HG03103 (cell line): ENCODE measurements at regions not wholly inside any gene's neighbourhood (a gene's known extent, or its start where the extent isn't known, plus 50 kb on each side); places are given as distances from the start of the nearest gene placed in this dataset.
A peak's percentile ranks its signal among the peaks of the same experiment; 100 is the strongest.
"Not testable (repeated sequence)": the region's sequence is repeated elsewhere in the genome, so short reads cannot be mapped to it uniquely, and the experiment has no call there.

Source experiments
- ATAC-seq: cut with Tn5 transposase; IDR thresholded peaks from one replicate; pipeline ENCODE4 v1.9.1; 2021; ENCODE audit warnings: low read depth; ENCODE audit not compliant: unreplicated experiment

DNA sequence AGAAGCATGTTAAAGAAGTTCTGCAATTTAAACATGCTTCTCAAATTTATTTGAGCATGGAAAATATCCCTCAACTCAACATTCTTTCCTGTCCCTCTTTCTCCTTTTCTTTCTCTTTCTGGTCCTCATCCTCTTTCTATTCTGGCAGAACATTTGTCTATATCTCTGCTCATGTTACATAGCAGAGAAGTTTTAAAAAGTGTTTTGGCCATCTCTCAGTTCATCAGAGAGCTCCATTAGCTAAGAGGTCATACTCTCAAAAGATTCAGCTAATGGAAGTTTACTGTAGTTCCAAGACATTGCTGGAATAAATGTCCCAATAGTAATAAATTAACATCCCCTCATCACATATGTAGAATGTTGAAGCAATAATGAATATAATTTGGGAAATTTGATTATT lies 53.5 kb downstream of the XCL2 start:
- ATAC-seq: no peak

GRCh38 chr1:168488138-168488537 lies 55.7 kb downstream of the XCL2 start:
- ATAC-seq: no peak

- ATAC-seq: not testable (repeated sequence)
These were observed 57.0 kb downstream of the XCL2 start for GRCh38 chr1:168486820-168487219.

DNA sequence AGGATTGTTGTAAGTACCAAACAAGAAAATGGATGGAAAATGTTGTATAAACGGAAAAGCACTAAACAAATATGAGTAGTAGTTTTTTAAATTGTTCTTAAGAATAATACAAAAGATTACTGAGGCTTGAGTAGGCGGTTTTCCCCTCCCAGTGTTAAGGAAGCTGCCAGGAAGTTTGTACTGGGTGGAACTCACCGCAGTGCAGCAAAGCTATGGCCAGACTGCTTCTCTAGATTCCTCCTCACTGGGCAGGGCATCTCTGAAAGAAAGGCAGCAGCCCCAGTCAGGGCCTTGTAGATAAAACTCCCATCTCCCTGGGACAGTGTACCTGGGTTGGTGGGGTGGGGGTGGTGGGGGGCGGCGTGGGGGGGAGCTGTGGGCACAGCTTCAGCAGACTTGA lies 58.7 kb downstream of the XCL2 start:
- no peak for ATAC-seq

GRCh38 chr1:168484083-168484482 lies 59.7 kb downstream of the XCL2 start:
- no peak for ATAC-seq

GRCh38 chr1:168483539-168483938 lies 60.3 kb downstream of the XCL2 start:
- no peak for ATAC-seq

DNA sequence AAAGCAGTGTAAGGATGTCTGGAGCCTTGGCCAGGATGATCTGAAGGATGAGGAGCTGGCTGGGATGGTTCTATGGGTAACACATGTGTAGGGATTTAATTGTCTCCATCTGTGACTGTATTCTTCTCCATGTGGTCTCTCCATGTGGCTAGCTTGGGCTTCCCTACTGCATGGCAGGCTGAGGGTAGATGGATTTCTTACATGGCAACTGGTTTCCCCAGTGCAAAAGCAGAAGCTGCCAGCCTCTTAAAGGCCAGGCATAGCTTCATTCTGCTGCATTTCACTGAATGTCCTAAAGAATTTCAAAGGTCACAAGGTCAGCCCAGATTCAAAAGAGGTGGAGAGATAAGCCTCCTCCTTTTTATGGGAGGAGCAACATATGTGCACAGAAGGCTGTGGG lies 61.7 kb downstream of the XCL2 start:
- no peak for ATAC-seq

GRCh38 chr1:168481586-168481985 lies 62.2 kb downstream of the XCL2 start:
- no peak for ATAC-seq

GRCh38 chr1:168480997-168481396 lies 62.8 kb downstream of the XCL2 start:
- no peak for ATAC-seq

GRCh38 chr1:168477792-168478191 lies 66.0 kb downstream of the XCL2 start:
- ATAC-seq: no peak

DNA sequence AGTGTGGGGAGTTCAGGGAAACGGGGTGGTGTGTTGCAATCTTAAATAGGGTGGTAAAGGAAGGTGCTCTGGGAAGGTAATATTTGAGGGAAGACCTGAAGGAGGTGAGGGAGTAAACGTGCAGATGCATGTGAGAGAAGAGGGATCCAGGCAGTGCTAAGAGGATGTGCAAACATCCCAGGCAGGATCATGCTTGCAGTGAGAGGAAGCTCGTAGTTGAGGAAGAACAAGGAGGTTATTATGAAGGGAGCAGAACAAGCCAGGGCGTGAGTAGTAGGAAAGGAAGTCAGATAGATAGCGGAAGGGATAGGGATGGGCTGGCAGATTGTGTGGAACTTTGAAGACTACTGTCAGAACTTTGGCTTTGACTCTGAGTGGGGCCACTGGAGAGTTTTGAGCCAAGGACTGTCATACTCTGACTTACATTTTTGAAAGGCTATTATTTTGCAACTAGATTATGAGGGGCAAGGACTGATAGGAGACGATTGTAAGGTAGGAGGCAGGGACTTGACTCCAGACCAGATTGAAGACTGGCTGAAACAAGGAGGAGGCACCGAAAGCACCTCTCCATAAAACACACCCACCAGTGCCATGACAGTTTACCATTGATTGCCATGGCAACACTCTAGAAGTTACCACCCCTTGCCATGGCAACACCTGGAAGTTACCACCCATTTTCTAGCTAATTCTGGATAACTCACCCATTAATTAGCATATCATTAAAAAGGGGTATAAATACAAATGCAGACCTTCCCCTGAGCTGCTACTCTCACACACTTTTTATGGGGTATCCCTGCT lies 67.0 kb downstream of the XCL2 start:
- no peak for ATAC-seq

GRCh38 chr1:168474322-168474721 lies 69.5 kb downstream of the XCL2 start:
- ATAC-seq: no peak

GRCh38 chr1:168473126-168473525 lies 70.7 kb downstream of the XCL2 start:
- ATAC-seq: no peak

- no peak for ATAC-seq
These were observed 71.6 kb downstream of the XCL2 start for GRCh38 chr1:168472223-168472622.

GRCh38 chr1:168470901-168471431 lies 72.8 kb downstream of the XCL2 start:
- no peak for ATAC-seq

GRCh38 chr1:168469690-168470089 lies 74.1 kb downstream of the XCL2 start:
- ATAC-seq: no peak

DNA sequence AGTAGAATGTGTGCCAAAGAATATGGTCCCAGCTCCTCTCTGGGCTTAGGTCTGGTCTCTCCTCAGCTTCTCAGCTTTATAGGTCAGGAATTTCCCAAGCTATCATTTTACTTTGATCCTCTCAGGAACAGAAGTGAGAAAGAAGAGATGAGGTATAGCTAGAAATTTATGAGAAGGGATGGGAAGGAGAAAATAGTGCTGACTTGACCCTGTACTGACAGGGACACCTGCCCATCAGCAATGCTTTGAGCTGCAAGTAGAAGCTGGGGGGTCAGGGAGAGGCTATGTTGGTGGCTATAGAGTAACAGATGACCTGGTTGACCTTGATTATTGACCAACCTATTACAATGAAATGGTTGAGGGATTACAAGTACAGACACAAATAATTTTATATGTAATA lies 75.0 kb downstream of the XCL2 start:
- ATAC-seq: no peak

- no peak for ATAC-seq
These were observed 75.6 kb downstream of the XCL2 start for GRCh38 chr1:168468042-168468809.

- no peak for ATAC-seq
These were observed 76.3 kb downstream of the XCL2 start for GRCh38 chr1:168467452-168467851.

GRCh38 chr1:168466714-168467131 lies 77.1 kb downstream of the XCL2 start:
- ATAC-seq: peak; percentile 53

DNA sequence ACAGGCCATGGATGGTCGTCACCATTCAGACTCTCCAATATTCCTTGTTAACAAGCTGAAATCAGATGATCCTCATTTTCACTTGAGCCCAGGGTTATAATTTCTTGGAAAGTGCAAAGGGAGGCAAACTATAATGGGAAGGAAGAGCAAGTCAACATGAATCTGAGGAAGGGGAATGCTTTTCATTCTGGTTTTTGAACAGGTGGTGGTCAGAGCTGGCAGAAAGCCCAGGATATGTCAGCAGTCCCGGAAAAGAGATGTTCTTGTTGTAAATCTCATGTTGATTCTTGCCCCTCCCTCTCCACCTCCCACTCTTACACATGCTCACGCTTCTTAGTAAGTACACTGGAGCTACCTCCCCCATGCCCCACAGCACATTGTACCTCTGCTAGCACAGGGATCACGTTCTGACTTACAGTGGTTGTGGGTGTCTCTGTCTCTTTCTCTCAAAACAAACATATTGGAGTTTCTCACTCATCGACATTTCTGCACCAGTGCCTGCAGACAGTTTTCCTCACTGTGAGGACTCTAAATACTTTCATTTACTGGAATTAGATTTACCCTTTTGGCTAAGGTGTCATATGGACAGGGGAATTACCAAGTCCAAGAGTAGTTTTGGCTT lies 77.6 kb downstream of the XCL2 start:
- peak; percentile 67 for ATAC-seq
